Naive thymus-derived CD8-positive, alpha-beta T cell (primary cell): ENCODE measurements at regions not wholly inside any gene's neighbourhood (a gene's known extent, or its start where the extent isn't known, plus 50 kb on each side); places are given as distances from the start of the nearest gene placed in this dataset.

Experiments used
- ATAC-seq, 2 donors: fragments of 150-1000 bp; cut with Tn5 transposase in 1 of 2; sonication (Bioruptor Pico), chemical (Tn5 transposase) in 1 of 2; 1 replicate in 1 of 2; 2 replicates in 1 of 2; pipeline ENCODE4 v1.10.0; 2021; ENCODE audit warnings: mild to moderate bottlenecking in 2 of 2, moderate library complexity in 2 of 2
- POLR2A ChIA-PET: fragments of 350-600 bp; sonication (Branson Sonifier 250); formaldehyde crosslinking; loops from one replicate; lab custom pipeline; 2021; ENCODE audit warnings: antibody characterized with exemption; lab: Charles Lee
- DNase-seq, 10 donors: peaks; one replicate each; pipeline versions ENCODE4 v3.0.0 to v3.0.0-alpha.2; 2020 to 2022
- H3K27ac Mint-ChIP-seq, 10 donors: one replicate each; pipeline ENCODE4 v1.8.0; 2020 to 2022; ENCODE audit warnings: mild to moderate bottlenecking in 10 of 10, mixed read lengths in 10 of 10, moderate library complexity in 4 of 10, inconsistent platforms in 1 of 10
- H3K27me3 Mint-ChIP-seq, 5 donors: one replicate each; pipeline ENCODE4 v1.8.0; 2021 to 2022; ENCODE audit warnings: mixed read lengths in 5 of 5
- H3K36me3 Mint-ChIP-seq, 3 donors: one replicate each; pipeline ENCODE4 v1.8.0; 2020 to 2022; ENCODE audit warnings: mixed read lengths in 3 of 3, mild to moderate bottlenecking in 2 of 3, inconsistent platforms in 1 of 3
- H3K4me1 Mint-ChIP-seq, 4 donors: one replicate each; pipeline ENCODE4 v1.8.0; 2021 to 2022; ENCODE audit warnings: mixed read lengths in 4 of 4
- H3K4me3 Mint-ChIP-seq, 10 donors: one replicate each; pipeline ENCODE4 v1.8.0; 2020 to 2022; ENCODE audit warnings: mild to moderate bottlenecking in 10 of 10, mixed read lengths in 10 of 10, moderate library complexity in 6 of 10, inconsistent platforms in 1 of 10
- H3K9me3 Mint-ChIP-seq, 9 donors: one replicate each; pipeline ENCODE4 v1.8.0; 2020 to 2022; ENCODE audit warnings: mixed read lengths in 9 of 9, mild to moderate bottlenecking in 3 of 9, inconsistent platforms in 1 of 9, moderate library complexity in 1 of 9

- no peaks in the 10 kb centered on the region for H3K36me3 Mint-ChIP-seq
- no peak for DNase-seq
- no peak overlapping the region for H3K27ac Mint-ChIP-seq
- no peak overlapping the region for H3K4me3 Mint-ChIP-seq
- no peaks in the 10 kb centered on the region for H3K9me3 Mint-ChIP-seq
- ATAC-seq: no peak
- H3K4me1 Mint-ChIP-seq: no peaks in the 10 kb centered on the region
- POLR2A ChIA-PET: no interaction called here
- H3K27me3 Mint-ChIP-seq: peaks cover 0 to 5% (median 2%) of the 10 kb centered on the region in 5 donors
These were observed 535.4 kb upstream of the C16orf82 start for GRCh38 chr16:26531290-26531730.

- no peak for DNase-seq
- POLR2A ChIA-PET: no interaction called here
- Mint-ChIP-seq H3K9me3 (no peaks in the 10 kb centered on the region), H3K27me3 (peaks cover 0 to 4% (median 2%) of the 10 kb centered on the region in 5 donors), H3K27ac (no peak overlapping the region), H3K4me3 (no peak overlapping the region), H3K36me3 (no peaks in the 10 kb centered on the region), H3K4me1 (no peaks in the 10 kb centered on the region)
- ATAC-seq: no peak
These were observed 534.3 kb upstream of the C16orf82 start for GRCh38 chr16:26532456-26532855.

- Mint-ChIP-seq H3K9me3 (no peaks in the 10 kb centered on the region), H3K4me1 (no peaks in the 10 kb centered on the region), H3K4me3 (no peak overlapping the region), H3K36me3 (no peaks in the 10 kb centered on the region), H3K27me3 (peaks cover 0 to 10% (median 4%) of the 10 kb centered on the region in 5 donors), H3K27ac (no peak overlapping the region)
- no peak for DNase-seq
- no peak for ATAC-seq
- POLR2A ChIA-PET: no interaction called here
These were observed 524.5 kb upstream of the C16orf82 start for GRCh38 chr16:26542198-26542597.

- ATAC-seq: no peak
- H3K4me3 Mint-ChIP-seq: no peak overlapping the region
- POLR2A ChIA-PET: no interaction called here
- no peaks in the 10 kb centered on the region for H3K36me3 Mint-ChIP-seq
- no peaks in the 10 kb centered on the region for H3K4me1 Mint-ChIP-seq
- H3K27me3 Mint-ChIP-seq: peaks cover 0 to 5% (median 0%) of the 10 kb centered on the region in 5 donors
- no peak overlapping the region for H3K27ac Mint-ChIP-seq
- no peaks in the 10 kb centered on the region for H3K9me3 Mint-ChIP-seq
- DNase-seq: no peak
These were observed 520.2 kb upstream of the C16orf82 start for GRCh38 chr16:26546573-26546972.

GRCh38 chr16:26547681-26548080 lies 519.0 kb upstream of the C16orf82 start:
- H3K4me3 Mint-ChIP-seq: no peak overlapping the region
- H3K36me3 Mint-ChIP-seq: no peaks in the 10 kb centered on the region
- H3K4me1 Mint-ChIP-seq: no peaks in the 10 kb centered on the region

GRCh38 chr16:26550111-26550610 lies 516.6 kb upstream of the C16orf82 start:
- Mint-ChIP-seq H3K36me3 (no peaks in the 10 kb centered on the region), H3K4me1 (no peaks in the 10 kb centered on the region), H3K27me3 (peaks cover 4 to 20% (median 9%) of the 10 kb centered on the region in 5 donors), H3K9me3 (no peaks in the 10 kb centered on the region), H3K4me3 (no peak overlapping the region), H3K27ac (no peak overlapping the region)
- no peak for DNase-seq
- POLR2A ChIA-PET: no interaction called here
- no peak for ATAC-seq

More at GRCh38 chr16:26547681-26548080, 519.0 kb upstream of the C16orf82 start:
- Mint-ChIP-seq H3K9me3 (no peaks in the 10 kb centered on the region), H3K27ac (no peak overlapping the region), H3K27me3 (peaks cover 4 to 9% (median 4%) of the 10 kb centered on the region in 5 donors)
- ATAC-seq (no peak), DNase-seq (no peak)
- POLR2A ChIA-PET: no interaction called here

- Mint-ChIP-seq H3K27ac (no peak overlapping the region), H3K36me3 (no peaks in the 10 kb centered on the region), H3K9me3 (peaks cover 0 to 3% (median 0%) of the 10 kb centered on the region in 9 donors), H3K27me3 (peaks cover 4 to 20% (median 15%) of the 10 kb centered on the region in 5 donors), H3K4me1 (no peaks in the 10 kb centered on the region), H3K4me3 (no peak overlapping the region)
- ATAC-seq (no peak), DNase-seq (no peak)
- POLR2A ChIA-PET: no interaction called here
These were observed 512.7 kb upstream of the C16orf82 start for GRCh38 chr16:26554030-26554429.

GRCh38 chr16:26561303-26561702 lies 505.4 kb upstream of the C16orf82 start:
- ATAC-seq (no peak), DNase-seq (no peak)
- peaks cover 0 to 3% (median 0%) of the 10 kb centered on the region in 9 donors for H3K9me3 Mint-ChIP-seq
- POLR2A ChIA-PET: no interaction called here
- H3K27ac Mint-ChIP-seq: no peak overlapping the region
- H3K36me3 Mint-ChIP-seq: no peaks in the 10 kb centered on the region
- H3K4me3 Mint-ChIP-seq: no peak overlapping the region
- no peaks in the 10 kb centered on the region for H3K4me1 Mint-ChIP-seq
- peaks cover 3 to 31% (median 26%) of the 10 kb centered on the region in 5 donors for H3K27me3 Mint-ChIP-seq

GRCh38 chr16:26563018-26563417 lies 503.7 kb upstream of the C16orf82 start:
- ATAC-seq (no peak), DNase-seq (no peak)
- Mint-ChIP-seq H3K9me3 (peaks cover 0 to 3% (median 0%) of the 10 kb centered on the region in 9 donors), H3K4me1 (no peaks in the 10 kb centered on the region), H3K36me3 (no peaks in the 10 kb centered on the region), H3K4me3 (no peak overlapping the region), H3K27me3 (peaks cover 3 to 41% (median 25%) of the 10 kb centered on the region in 5 donors), H3K27ac (no peak overlapping the region)
- POLR2A ChIA-PET: no interaction called here

GRCh38 chr16:26567356-26567755 lies 499.4 kb upstream of the C16orf82 start:
- no peak for ATAC-seq
- H3K4me1 Mint-ChIP-seq: no peaks in the 10 kb centered on the region
- H3K27me3 Mint-ChIP-seq: peaks cover 1 to 19% (median 8%) of the 10 kb centered on the region in 5 donors
- POLR2A ChIA-PET: no interaction called here
- no peak overlapping the region for H3K27ac Mint-ChIP-seq
- H3K4me3 Mint-ChIP-seq: no peak overlapping the region
- no peaks in the 10 kb centered on the region for H3K36me3 Mint-ChIP-seq
- DNase-seq: no peak
- H3K9me3 Mint-ChIP-seq: no peaks in the 10 kb centered on the region

- H3K36me3 Mint-ChIP-seq: no peaks in the 10 kb centered on the region
- no peak for ATAC-seq
- peak in 1 of 10 donors; percentile 0 for DNase-seq
- POLR2A ChIA-PET: no interaction called here
- no peaks in the 10 kb centered on the region for H3K9me3 Mint-ChIP-seq
- H3K27me3 Mint-ChIP-seq: peaks cover 0 to 19% (median 7%) of the 10 kb centered on the region in 5 donors
- H3K4me3 Mint-ChIP-seq: no peak overlapping the region
- H3K27ac Mint-ChIP-seq: no peak overlapping the region
- no peaks in the 10 kb centered on the region for H3K4me1 Mint-ChIP-seq
These were observed 496.9 kb upstream of the C16orf82 start for GRCh38 chr16:26569793-26570192.

- H3K27ac Mint-ChIP-seq: no peak overlapping the region
- no peaks in the 10 kb centered on the region for H3K4me1 Mint-ChIP-seq
- peaks cover 0 to 9% (median 0%) of the 10 kb centered on the region in 9 donors for H3K9me3 Mint-ChIP-seq
- ATAC-seq (no peak), DNase-seq (no peak)
- peaks cover 3 to 22% (median 18%) of the 10 kb centered on the region in 5 donors for H3K27me3 Mint-ChIP-seq
- H3K36me3 Mint-ChIP-seq: no peaks in the 10 kb centered on the region
- POLR2A ChIA-PET: interaction anchor here (0.6 kb wide), 1 partner anchor 429 kb away, joined by 3 read pairs; no protein-coding TSS in a partner anchor
- no peak overlapping the region for H3K4me3 Mint-ChIP-seq
These were observed 488.0 kb upstream of the C16orf82 start for GRCh38 chr16:26578748-26579147.

- Mint-ChIP-seq H3K36me3 (peaks cover 0 to 6% (median 0%) of the 10 kb centered on the region in 3 donors), H3K4me1 (no peaks in the 10 kb centered on the region), H3K27me3 (peaks cover 10 to 31% (median 20%) of the 10 kb centered on the region in 5 donors), H3K4me3 (no peak overlapping the region), H3K27ac (no peak overlapping the region), H3K9me3 (peaks cover 6 to 20% (median 11%) of the 10 kb centered on the region in 9 donors)
- DNase-seq (no peak), ATAC-seq (no peak)
- POLR2A ChIA-PET: no interaction called here
These were observed 482.9 kb upstream of the C16orf82 start for GRCh38 chr16:26583803-26584202.

GRCh38 chr16:26593700-26594099 lies 473.0 kb upstream of the C16orf82 start:
- no peak overlapping the region for H3K27ac Mint-ChIP-seq
- H3K9me3 Mint-ChIP-seq: peaks cover 0 to 4% (median 0%) of the 10 kb centered on the region in 9 donors
- no peak overlapping the region for H3K4me3 Mint-ChIP-seq
- no peak for ATAC-seq
- no peaks in the 10 kb centered on the region for H3K36me3 Mint-ChIP-seq
- peaks cover 2 to 7% (median 5%) of the 10 kb centered on the region in 4 donors for H3K4me1 Mint-ChIP-seq
- POLR2A ChIA-PET: no interaction called here
- peaks cover 1 to 8% (median 3%) of the 10 kb centered on the region in 5 donors for H3K27me3 Mint-ChIP-seq
- no peak for DNase-seq
